ENCODE measurements at regions not wholly inside any gene's neighbourhood (a gene's known extent, or its start where the extent isn't known, plus 50 kb on each side); places are given as distances from the start of the nearest gene placed in this dataset.

DNA sequence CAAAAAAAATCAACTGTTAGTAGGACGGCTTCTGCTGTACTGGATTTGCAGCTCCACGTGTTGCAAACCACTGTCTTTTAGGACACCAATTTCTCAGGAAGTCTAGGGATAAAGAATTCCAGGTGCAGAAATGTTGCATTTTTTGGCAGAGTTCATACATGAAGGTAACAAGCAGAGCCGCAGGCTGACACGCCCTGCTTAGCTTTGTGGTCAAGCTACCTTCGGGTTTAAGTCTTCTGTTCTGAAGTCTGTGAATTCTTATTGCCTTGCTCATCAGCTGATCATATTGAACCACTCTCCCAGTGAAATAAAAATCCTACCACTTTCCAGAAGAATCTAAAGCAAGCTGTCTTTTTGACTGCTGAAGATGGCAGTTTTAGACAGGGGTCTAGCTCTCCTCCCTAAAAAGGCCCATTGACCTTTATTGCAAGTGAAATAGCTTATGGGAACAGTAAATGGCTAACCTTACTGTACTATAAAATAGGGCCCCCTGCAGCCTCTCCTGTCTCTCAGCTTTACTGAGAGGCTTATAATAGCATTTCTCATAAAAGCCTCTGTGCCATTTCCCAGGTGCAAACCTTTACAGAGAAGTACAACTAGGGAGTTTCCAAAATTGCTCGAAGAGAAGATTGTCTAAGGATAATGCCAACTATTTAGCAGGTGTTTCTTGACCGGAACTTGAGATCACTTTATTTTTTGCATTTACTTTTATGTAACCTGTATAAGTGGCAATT lies 262.2 kb upstream of the IL12A start:
- no peaks in the 10 kb centered on the region for H3K36me3 ChIP-seq
- H3K9me3 ChIP-seq: no peaks in the 10 kb centered on the region
- H3K27ac ChIP-seq: no peak overlapping the region
- no peaks in the 10 kb centered on the region for H3K27me3 ChIP-seq
- no peak overlapping the region for H3K4me3 ChIP-seq (ENCODE audit: low read depth in 1 of 2, low read length in 1 of 2)
- H3K4me1 ChIP-seq (ENCODE audit: control insufficient read depth in 1 of 2, insufficient read depth in 1 of 2, low read depth in 1 of 2, low read length in 1 of 2): no peaks in the 10 kb centered on the region
- TF ChIP-seq, protein P1, sequence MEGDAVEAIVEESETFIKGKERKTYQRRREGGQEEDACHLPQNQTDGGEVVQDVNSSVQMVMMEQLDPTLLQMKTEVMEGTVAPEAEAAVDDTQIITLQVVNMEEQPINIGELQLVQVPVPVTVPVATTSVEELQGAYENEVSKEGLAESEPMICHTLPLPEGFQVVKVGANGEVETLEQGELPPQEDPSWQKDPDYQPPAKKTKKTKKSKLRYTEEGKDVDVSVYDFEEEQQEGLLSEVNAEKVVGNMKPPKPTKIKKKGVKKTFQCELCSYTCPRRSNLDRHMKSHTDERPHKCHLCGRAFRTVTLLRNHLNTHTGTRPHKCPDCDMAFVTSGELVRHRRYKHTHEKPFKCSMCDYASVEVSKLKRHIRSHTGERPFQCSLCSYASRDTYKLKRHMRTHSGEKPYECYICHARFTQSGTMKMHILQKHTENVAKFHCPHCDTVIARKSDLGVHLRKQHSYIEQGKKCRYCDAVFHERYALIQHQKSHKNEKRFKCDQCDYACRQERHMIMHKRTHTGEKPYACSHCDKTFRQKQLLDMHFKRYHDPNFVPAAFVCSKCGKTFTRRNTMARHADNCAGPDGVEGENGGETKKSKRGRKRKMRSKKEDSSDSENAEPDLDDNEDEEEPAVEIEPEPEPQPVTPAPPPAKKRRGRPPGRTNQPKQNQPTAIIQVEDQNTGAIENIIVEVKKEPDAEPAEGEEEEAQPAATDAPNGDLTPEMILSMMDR (IDR thresholded peaks at IDR 0.05): no peak

DNA sequence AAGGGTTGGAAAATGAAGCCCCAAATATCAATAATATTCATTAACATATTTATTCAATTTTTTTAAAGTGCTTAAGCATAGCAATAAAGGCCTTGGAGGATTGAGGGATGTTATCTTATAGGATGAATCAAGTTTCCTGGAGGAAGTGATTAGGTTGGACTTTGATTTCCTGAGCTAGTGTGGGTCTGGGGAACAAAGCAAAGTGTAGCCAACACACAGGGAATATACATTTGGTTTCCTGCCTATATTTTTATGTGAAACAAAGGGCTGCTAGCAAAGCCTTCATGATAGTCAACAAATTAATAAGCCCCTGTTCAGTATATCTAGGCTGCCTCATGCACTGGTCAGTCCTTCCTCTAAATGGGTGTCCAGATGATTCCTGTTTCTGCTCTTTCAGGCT lies 261.1 kb upstream of the IL12A start:
- Histone ChIP-seq H3K27ac (no peak overlapping the region), H3K4me3 (ENCODE audit: low read depth in 1 of 2, low read length in 1 of 2) (no peak overlapping the region), H3K36me3 (no peaks in the 10 kb centered on the region), H3K27me3 (no peaks in the 10 kb centered on the region), H3K9me3 (no peaks in the 10 kb centered on the region), H3K4me1 (ENCODE audit: control insufficient read depth in 1 of 2, insufficient read depth in 1 of 2, low read depth in 1 of 2, low read length in 1 of 2) (no peaks in the 10 kb centered on the region)
- TF ChIP-seq, protein P1 (IDR thresholded peaks at IDR 0.05): no peak

DNA sequence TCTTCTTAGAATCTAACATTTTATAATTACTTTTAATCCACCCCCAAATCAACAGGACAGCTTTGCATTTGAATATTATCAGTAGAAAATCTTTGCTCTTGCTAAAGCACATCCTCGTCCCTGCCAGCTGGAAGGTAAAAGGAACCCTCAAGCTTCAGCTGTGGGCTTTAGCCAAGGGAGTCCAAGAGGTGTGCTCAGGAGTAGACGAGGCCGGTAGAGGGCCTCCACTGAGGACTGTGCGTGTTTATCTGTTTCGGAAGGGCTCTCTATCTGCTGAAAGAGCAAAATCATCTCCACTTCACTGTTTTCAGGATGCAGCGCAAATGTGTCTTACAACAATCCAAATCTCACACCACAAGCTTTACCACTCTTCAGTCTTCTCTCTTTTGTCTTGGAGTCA lies 257.4 kb upstream of the IL12A start:
- Histone ChIP-seq H3K9me3 (no peaks in the 10 kb centered on the region), H3K4me3 (ENCODE audit: low read depth in 1 of 2, low read length in 1 of 2) (no peak overlapping the region), H3K4me1 (ENCODE audit: control insufficient read depth in 1 of 2, insufficient read depth in 1 of 2, low read depth in 1 of 2, low read length in 1 of 2) (no peaks in the 10 kb centered on the region), H3K27ac (no peak overlapping the region), H3K36me3 (no peaks in the 10 kb centered on the region), H3K27me3 (no peaks in the 10 kb centered on the region)
- TF ChIP-seq, protein P1 (IDR thresholded peaks at IDR 0.05): no peak

DNA sequence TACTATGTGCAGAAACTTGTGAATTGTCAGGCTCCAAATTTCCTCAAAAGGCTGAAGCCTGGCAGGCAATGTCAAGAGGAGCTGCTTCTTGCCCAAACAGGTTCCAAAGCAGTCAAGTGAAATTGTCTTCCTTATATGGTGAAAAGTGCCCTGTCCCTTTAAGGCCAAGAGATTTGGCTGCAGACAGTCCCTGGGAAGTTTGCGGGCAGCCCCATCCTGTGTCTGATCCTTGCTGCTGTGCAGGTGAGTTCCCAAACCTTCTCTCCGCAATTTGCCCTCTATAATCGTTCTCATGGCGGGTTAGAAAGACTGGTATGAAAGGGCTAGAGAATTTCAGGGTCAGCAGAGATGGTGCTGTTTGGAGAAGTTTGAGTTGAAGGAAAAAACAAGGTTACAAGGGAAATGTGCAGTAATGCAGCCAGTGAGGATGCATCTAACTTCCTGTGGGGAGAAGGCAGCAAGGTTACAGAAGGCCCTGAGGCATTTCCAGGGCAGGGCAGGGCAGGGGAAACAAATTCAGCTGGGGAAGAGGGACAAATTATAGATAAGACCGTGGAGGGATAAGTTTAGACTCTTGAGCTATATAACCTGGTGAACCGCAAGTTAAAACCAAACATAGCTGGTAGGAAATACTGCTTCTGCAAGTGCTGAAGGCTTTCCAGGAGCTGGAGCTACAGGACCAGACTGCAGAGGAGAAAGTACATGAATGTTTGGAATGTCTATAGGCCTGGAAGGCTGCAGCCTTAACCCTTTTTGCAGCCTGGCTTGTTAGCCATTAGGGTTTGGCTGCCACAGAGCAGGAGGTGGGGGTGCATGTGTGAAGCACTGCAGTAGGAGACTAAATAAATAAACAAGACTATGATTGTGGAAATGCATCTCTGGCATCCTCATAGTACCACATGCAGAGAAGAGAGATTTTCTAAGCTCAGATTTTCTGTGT lies 256.2 kb upstream of the IL12A start:
- TF ChIP-seq, protein P1 (IDR thresholded peaks at IDR 0.05): no peak

DNA sequence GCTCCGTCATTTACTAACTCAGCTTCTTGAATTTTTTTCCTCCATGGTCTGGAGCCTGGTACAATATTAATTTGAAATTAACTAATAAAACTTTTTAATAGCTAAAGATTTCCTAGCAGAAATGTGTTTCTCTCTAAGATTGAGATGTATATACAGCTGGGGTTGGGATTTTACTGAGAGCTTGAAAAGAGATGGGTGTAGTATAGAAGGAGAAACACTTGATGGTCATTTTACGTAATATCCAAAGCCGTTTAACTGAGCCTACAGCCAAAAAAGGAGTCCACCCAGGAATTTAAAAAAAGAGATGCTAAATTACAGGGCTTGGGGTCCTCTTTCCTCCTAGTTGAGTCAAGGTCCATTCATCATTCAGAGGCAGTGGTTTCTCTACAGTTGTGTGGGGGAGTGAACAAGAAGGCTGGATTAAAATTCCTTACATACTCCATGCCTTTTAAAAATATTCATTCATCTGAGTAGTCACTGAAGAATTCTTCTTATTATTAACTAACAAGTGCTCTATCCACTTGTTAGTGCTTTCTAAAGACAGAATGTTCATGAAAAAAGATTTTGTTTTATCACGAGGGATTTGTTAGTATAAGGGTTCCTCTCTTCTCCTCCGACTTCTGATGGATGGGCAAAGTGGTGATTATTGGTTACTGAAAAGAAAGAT lies 255.3 kb upstream of the IL12A start:
- Histone ChIP-seq H3K4me1 (ENCODE audit: control insufficient read depth in 1 of 2, insufficient read depth in 1 of 2, low read depth in 1 of 2, low read length in 1 of 2) (no peaks in the 10 kb centered on the region), H3K27me3 (no peaks in the 10 kb centered on the region), H3K4me3 (ENCODE audit: low read depth in 1 of 2, low read length in 1 of 2) (no peak overlapping the region), H3K27ac (no peak overlapping the region), H3K9me3 (no peaks in the 10 kb centered on the region), H3K36me3 (no peaks in the 10 kb centered on the region)
- TF ChIP-seq, protein P1 (IDR thresholded peaks at IDR 0.05): no peak

More for the DNA sequence above, 256.2 kb upstream of the IL12A start:
- H3K9me3 ChIP-seq: no peaks in the 10 kb centered on the region
- H3K4me3 ChIP-seq (ENCODE audit: low read depth in 1 of 2, low read length in 1 of 2): no peak overlapping the region
- no peaks in the 10 kb centered on the region for H3K4me1 ChIP-seq (ENCODE audit: control insufficient read depth in 1 of 2, insufficient read depth in 1 of 2, low read depth in 1 of 2, low read length in 1 of 2)
- no peaks in the 10 kb centered on the region for H3K36me3 ChIP-seq
- no peak overlapping the region for H3K27ac ChIP-seq
- H3K27me3 ChIP-seq: no peaks in the 10 kb centered on the region

All from neutrophil (primary cell).